Activated CD4-positive, alpha-beta T cell treated with anti-CD3 and anti-CD28 coated beads, Interleukin-2, Interleukin-6, amounts not matched to agents 100 ng/mL and 50 ng/mL, durations not matched to agents 16 hours and 8 hours (primary cell): ENCODE measurements at regions not wholly inside any gene's neighbourhood (a gene's known extent, or its start where the extent isn't known, plus 50 kb on each side); places are given as distances from the start of the nearest gene placed in this dataset.

Experiments used
- DNase-seq: peaks from one replicate; pipeline ENCODE4 v3.0.0-alpha.2; 2020

- DNase-seq: no peak
Measured at GRCh38 chr2:239776436-239777005, 248.6 kb downstream of the NDUFA10 start.

GRCh38 chr2:239775623-239776435 is 249.3 kb downstream of the NDUFA10 start:
- DNase-seq: no peak

- no peak for DNase-seq
Measured at GRCh38 chr2:239774933-239775622, 250.1 kb downstream of the NDUFA10 start.

GRCh38 chr2:239774142-239774462 is 251.0 kb downstream of the NDUFA10 start:
- DNase-seq: no peak

- no peak for DNase-seq
Measured at GRCh38 chr2:239773228-239774141, 251.7 kb downstream of the NDUFA10 start.

DNA sequence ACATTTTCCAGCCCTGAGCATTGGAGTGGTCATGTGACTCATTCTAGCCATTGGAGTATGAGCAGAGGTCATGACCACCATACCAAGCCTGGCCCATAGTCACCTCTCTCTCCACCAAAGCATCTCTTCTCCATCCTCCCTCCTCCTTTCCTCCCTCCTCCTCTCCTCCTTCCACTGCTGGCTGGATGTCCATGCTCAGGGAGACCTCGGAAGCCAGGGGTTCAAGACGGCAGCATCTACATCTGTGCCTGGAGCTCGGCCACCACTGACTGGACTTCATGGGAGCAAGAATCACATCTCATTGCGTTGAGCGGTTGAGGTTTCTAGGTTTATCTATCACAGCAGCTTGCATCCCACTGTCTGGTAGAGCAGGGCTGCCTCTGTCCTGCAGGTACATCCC is 252.4 kb downstream of the NDUFA10 start:
- DNase-seq: no peak

DNA sequence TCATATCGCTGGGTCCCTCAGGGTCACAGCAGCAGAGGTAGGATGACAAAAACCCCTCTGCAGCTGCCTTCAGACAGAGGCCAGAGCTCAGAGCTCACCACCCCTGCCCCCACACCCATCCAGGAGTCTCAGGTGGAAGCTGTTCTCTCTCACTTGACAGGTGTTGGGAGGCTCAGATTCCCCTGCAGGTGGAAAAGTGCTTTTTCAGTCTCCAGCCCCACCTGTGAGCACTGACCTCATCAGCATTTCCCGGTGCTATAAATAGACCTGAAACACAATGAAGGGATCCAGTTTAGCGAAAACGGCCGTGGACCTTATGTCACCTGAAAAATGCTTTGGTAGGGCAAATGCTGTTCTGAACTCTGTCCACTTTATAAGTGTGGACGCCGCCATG is 254.9 kb downstream of the NDUFA10 start:
- no peak for DNase-seq

GRCh38 chr2:239769554-239770245 is 255.4 kb downstream of the NDUFA10 start:
- DNase-seq: no peak

GRCh38 chr2:239768907-239769553 is 256.1 kb downstream of the NDUFA10 start:
- no peak for DNase-seq

GRCh38 chr2:239768031-239768790 is 256.9 kb downstream of the NDUFA10 start:
- no peak for DNase-seq

GRCh38 chr2:239767021-239767905 is 257.9 kb downstream of the NDUFA10 start:
- no peak for DNase-seq

DNA sequence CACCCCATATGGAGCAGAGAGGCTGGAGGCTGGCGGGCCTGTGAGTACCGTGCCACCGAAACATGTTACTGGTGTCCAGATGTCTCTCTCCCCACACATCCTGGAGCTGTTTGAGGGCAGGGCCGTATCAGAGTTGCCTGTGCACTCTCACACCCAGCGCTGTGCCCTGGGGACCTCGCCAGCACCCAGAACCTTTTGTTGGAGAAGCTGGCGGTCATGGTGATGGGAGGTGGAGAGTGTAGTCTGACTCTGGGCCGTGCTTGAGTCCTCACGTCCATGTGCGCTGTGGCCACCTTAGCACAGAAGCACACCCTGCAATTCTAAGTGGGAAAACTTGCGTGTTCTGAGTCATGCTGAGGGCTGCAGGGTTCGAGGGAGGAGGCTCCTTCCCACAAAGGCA is 259.2 kb downstream of the NDUFA10 start:
- DNase-seq: no peak

GRCh38 chr2:239765076-239765845 is 259.9 kb downstream of the NDUFA10 start:
- DNase-seq: no peak

GRCh38 chr2:239763433-239764097 is 261.6 kb downstream of the NDUFA10 start:
- no peak for DNase-seq

- DNase-seq: no peak
Measured at GRCh38 chr2:239762655-239763269, 262.4 kb downstream of the NDUFA10 start.

GRCh38 chr2:239762106-239762505 is 263.0 kb downstream of the NDUFA10 start:
- DNase-seq: no peak

DNA sequence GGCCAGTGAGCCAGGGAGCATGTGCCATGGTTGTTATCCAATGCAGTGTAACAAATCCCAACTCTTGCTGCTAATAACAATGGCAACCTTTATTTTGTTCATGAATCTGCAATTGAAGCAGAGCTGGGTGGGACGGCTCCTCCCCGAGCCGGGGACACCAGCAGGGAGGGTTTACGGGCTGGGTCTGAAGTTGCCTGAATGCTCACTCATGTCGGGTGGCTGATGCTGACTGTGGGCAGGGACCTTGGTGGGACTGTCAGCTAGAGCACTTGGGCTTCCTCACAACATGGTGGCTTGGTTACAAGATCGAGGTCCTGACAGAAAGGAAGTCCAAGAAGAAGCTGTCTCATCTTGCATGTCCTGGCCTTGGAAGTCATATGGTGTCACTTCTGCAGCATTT is 264.5 kb downstream of the NDUFA10 start:
- no peak for DNase-seq

GRCh38 chr2:239758279-239758877 is 266.8 kb downstream of the NDUFA10 start:
- no peak for DNase-seq
